ENCODE measurements at regions not wholly inside any gene's neighbourhood (a gene's known extent, or its start where the extent isn't known, plus 50 kb on each side); places are given as distances from the start of the nearest gene placed in this dataset.
"Not testable (repeated sequence)": the region's sequence is repeated elsewhere in the genome, so short reads cannot be mapped to it uniquely, and the experiment has no call there.

GRCh38 chrX:73390628-73391567 is 56.0 kb upstream of the CDX4 start:
- ATAC-seq (ENCODE audit: low FRiP score) = no peak
- intact Hi-C loops (cut with DNase I) = no loop called here

GRCh38 chrX:73366696-73367095 is 80.2 kb upstream of the CDX4 start:
- Histone ChIP-seq H3K9me3 (ENCODE audit: control insufficient read depth, low read length) (no peaks in the 10 kb centered on the region), H3K27ac (ENCODE audit: low read depth in 1 of 2, low read length in 2 of 2) (no peak overlapping the region), H3K4me3 (ENCODE audit: low read length in 2 of 2) (no peak overlapping the region), H3K27me3 (ENCODE audit: control insufficient read depth in 1 of 2, insufficient read depth in 2 of 2, low read length in 1 of 2) (no peaks in the 10 kb centered on the region), H3K36me3 (ENCODE audit: control insufficient read depth in 1 of 2, insufficient read depth in 2 of 2, low read length in 1 of 2) (no peaks in the 10 kb centered on the region), H3K4me1 (ENCODE audit: control insufficient read depth in 1 of 2, insufficient read depth in 2 of 2, low read length in 2 of 2) (no peaks in the 10 kb centered on the region)
- DNase-seq = no peak
- ATAC-seq (ENCODE audit: low FRiP score) = no peak
- intact Hi-C loops (cut with DNase I) = no loop called here
- WGBS, 2 donors = 67 to 71% methylated on average over 1 of the region's 1 CpG

More at GRCh38 chrX:73390628-73391567, 56.0 kb upstream of the CDX4 start:
- DNase-seq = no peak
- 73 to 76% methylated on average over 5 of the region's 5 CpGs for WGBS, 2 donors
- no peaks in the 10 kb centered on the region for H3K9me3 ChIP-seq (ENCODE audit: control insufficient read depth, low read length)
- H3K36me3 ChIP-seq (ENCODE audit: control insufficient read depth in 1 of 2, insufficient read depth in 2 of 2, low read length in 1 of 2) = no peaks in the 10 kb centered on the region
- no peaks in the 10 kb centered on the region for H3K27me3 ChIP-seq (ENCODE audit: control insufficient read depth in 1 of 2, insufficient read depth in 2 of 2, low read length in 1 of 2)
- H3K4me1 ChIP-seq (ENCODE audit: control insufficient read depth in 1 of 2, insufficient read depth in 2 of 2, low read length in 2 of 2) = no peaks in the 10 kb centered on the region
- no peak overlapping the region for H3K4me3 ChIP-seq (ENCODE audit: low read length in 2 of 2)
- no peak overlapping the region for H3K27ac ChIP-seq (ENCODE audit: low read depth in 1 of 2, low read length in 2 of 2)

DNA sequence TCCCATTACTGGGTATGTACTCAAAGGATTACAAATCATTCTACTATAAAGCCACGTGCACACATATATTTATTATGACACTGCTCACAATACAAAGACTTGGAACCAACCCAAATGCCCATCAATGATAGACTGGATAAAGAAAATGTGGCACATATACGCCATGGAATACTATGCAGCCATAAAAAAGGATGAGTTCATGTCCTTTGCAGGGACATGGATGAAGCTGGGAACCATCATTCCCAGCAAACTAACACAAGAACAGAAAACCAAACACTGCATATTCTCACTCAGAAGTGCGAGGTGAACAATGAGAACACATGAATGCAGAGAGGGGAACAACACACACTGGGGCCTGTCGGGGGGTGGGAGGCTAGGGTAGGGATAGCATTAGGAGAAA is 89.6 kb upstream of the CDX4 start:
- H3K27ac ChIP-seq (ENCODE audit: low read depth in 1 of 2, low read length in 2 of 2); H3K27me3 ChIP-seq (ENCODE audit: control insufficient read depth in 1 of 2, insufficient read depth in 2 of 2, low read length in 1 of 2); H3K4me3 ChIP-seq (ENCODE audit: low read length in 2 of 2); intact Hi-C loops (cut with DNase I); ATAC-seq (ENCODE audit: low FRiP score); H3K36me3 ChIP-seq (ENCODE audit: control insufficient read depth in 1 of 2, insufficient read depth in 2 of 2, low read length in 1 of 2); H3K4me1 ChIP-seq (ENCODE audit: control insufficient read depth in 1 of 2, insufficient read depth in 2 of 2, low read length in 2 of 2); H3K9me3 ChIP-seq (ENCODE audit: control insufficient read depth, low read length); DNase-seq: not testable (repeated sequence)
- whole genome bisulfite sequencing, 2 donors = 80 to 88% methylated on average over 4 of the region's 4 CpGs

GRCh38 chrX:73348977-73349376 is 97.9 kb upstream of the CDX4 start:
- intact Hi-C loops (cut with DNase I) = no loop called here
- WGBS, 2 donors = 65 to 72% methylated on average over 1 of the region's 1 CpG
- Histone ChIP-seq H3K9me3 (ENCODE audit: control insufficient read depth, low read length) (no peaks in the 10 kb centered on the region), H3K27ac (ENCODE audit: low read depth in 1 of 2, low read length in 2 of 2) (no peak overlapping the region), H3K36me3 (ENCODE audit: control insufficient read depth in 1 of 2, insufficient read depth in 2 of 2, low read length in 1 of 2) (no peaks in the 10 kb centered on the region), H3K4me3 (ENCODE audit: low read length in 2 of 2) (no peak overlapping the region), H3K27me3 (ENCODE audit: control insufficient read depth in 1 of 2, insufficient read depth in 2 of 2, low read length in 1 of 2) (no peaks in the 10 kb centered on the region), H3K4me1 (ENCODE audit: control insufficient read depth in 1 of 2, insufficient read depth in 2 of 2, low read length in 2 of 2) (no peaks in the 10 kb centered on the region)
- ATAC-seq (ENCODE audit: low FRiP score) (no peak), DNase-seq (no peak)

DNA sequence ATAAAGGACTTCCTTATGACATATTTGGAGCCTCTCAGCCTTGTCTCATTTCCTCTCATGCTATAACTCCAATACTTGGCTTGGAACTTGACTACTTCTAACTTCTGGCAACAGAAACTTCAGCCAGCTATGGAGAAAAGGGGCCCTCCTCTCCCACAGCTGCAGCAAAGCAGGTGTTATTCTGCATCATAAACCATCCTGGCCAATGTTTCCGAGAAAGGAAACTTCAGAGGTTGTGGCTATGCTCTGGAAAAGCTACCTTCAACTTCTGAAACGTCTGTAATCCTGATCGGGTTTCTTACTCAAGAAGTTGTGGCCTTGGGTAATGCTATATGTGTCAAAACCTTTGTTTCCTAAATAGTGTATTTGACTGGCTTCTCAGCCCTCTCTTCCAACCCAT is 109.5 kb upstream of the CDX4 start:
- Histone ChIP-seq H3K27ac (ENCODE audit: low read depth in 1 of 2, low read length in 2 of 2) (no peak overlapping the region), H3K4me3 (ENCODE audit: low read length in 2 of 2) (no peak overlapping the region), H3K36me3 (ENCODE audit: control insufficient read depth in 1 of 2, insufficient read depth in 2 of 2, low read length in 1 of 2) (no peaks in the 10 kb centered on the region), H3K4me1 (ENCODE audit: control insufficient read depth in 1 of 2, insufficient read depth in 2 of 2, low read length in 2 of 2) (no peaks in the 10 kb centered on the region), H3K9me3 (ENCODE audit: control insufficient read depth, low read length) (no peaks in the 10 kb centered on the region), H3K27me3 (ENCODE audit: control insufficient read depth in 1 of 2, insufficient read depth in 2 of 2, low read length in 1 of 2) (no peaks in the 10 kb centered on the region)
- ATAC-seq (ENCODE audit: low FRiP score) (no peak), DNase-seq (no peak)
- intact Hi-C loops (cut with DNase I) = no loop called here
- WGBS, 2 donors = 43 to 50% methylated on average over 3 of the region's 3 CpGs

GRCh38 chrX:73289039-73289438 is 74.4 kb upstream of the NAP1L2 start:
- no peaks in the 10 kb centered on the region for H3K36me3 ChIP-seq (ENCODE audit: control insufficient read depth in 1 of 2, insufficient read depth in 2 of 2, low read length in 1 of 2)
- intact Hi-C loops (cut with DNase I) = no loop called here
- no peaks in the 10 kb centered on the region for H3K9me3 ChIP-seq (ENCODE audit: control insufficient read depth, low read length)
- no peak for DNase-seq
- no peak overlapping the region for H3K27ac ChIP-seq (ENCODE audit: low read depth in 1 of 2, low read length in 2 of 2)
- H3K4me1 ChIP-seq (ENCODE audit: control insufficient read depth in 1 of 2, insufficient read depth in 2 of 2, low read length in 2 of 2) = no peaks in the 10 kb centered on the region
- H3K4me3 ChIP-seq (ENCODE audit: low read length in 2 of 2) = no peak overlapping the region
- H3K27me3 ChIP-seq (ENCODE audit: control insufficient read depth in 1 of 2, insufficient read depth in 2 of 2, low read length in 1 of 2) = no peaks in the 10 kb centered on the region
- ATAC-seq (ENCODE audit: low FRiP score) = no peak
- WGBS, 2 donors = 39 to 72% methylated on average over 7 of the region's 7 CpGs

- Histone ChIP-seq H3K4me1 (ENCODE audit: control insufficient read depth in 1 of 2, insufficient read depth in 2 of 2, low read length in 2 of 2) (no peaks in the 10 kb centered on the region), H3K27me3 (ENCODE audit: control insufficient read depth in 1 of 2, insufficient read depth in 2 of 2, low read length in 1 of 2) (no peaks in the 10 kb centered on the region), H3K9me3 (ENCODE audit: control insufficient read depth, low read length) (no peaks in the 10 kb centered on the region), H3K36me3 (ENCODE audit: control insufficient read depth in 1 of 2, insufficient read depth in 2 of 2, low read length in 1 of 2) (no peaks in the 10 kb centered on the region), H3K4me3 (ENCODE audit: low read length in 2 of 2) (no peak overlapping the region), H3K27ac (ENCODE audit: low read depth in 1 of 2, low read length in 2 of 2) (no peak overlapping the region)
- ATAC-seq (ENCODE audit: low FRiP score) = no peak
- no peak for DNase-seq
- 77 to 78% methylated on average over 2 of the region's 2 CpGs for WGBS, 2 donors
- intact Hi-C loops (cut with DNase I) = no loop called here
These were observed 56.1 kb upstream of the NAP1L2 start for GRCh38 chrX:73270753-73271152.

DNA sequence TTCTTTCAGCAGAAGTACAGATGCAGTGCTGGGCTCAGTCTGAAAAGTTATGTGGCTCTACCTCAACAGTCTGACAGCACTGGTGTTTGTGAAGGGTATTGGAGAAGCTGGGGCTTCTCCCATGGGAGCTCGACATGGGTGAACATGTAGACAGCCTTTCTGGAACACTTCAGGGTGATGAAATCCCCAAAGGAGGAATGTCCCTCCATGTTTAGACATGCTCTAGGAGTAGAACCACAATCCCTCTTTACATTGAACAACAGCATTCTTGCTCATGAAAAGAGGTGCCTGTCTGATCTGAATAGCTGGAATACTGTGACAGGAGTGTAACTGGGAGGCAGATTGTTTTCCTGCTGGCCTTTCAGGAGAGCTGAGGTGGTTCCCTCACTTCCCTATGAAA is 53.8 kb upstream of the NAP1L2 start:
- no peaks in the 10 kb centered on the region for H3K27me3 ChIP-seq (ENCODE audit: control insufficient read depth in 1 of 2, insufficient read depth in 2 of 2, low read length in 1 of 2)
- H3K9me3 ChIP-seq (ENCODE audit: control insufficient read depth, low read length) = no peaks in the 10 kb centered on the region
- H3K4me1 ChIP-seq (ENCODE audit: control insufficient read depth in 1 of 2, insufficient read depth in 2 of 2, low read length in 2 of 2) = no peaks in the 10 kb centered on the region
- WGBS, 2 donors = 52 to 72% methylated on average over 1 of the region's 1 CpG
- ATAC-seq (ENCODE audit: low FRiP score) = no peak
- H3K27ac ChIP-seq (ENCODE audit: low read depth in 1 of 2, low read length in 2 of 2) = no peak overlapping the region
- DNase-seq = no peak
- H3K36me3 ChIP-seq (ENCODE audit: control insufficient read depth in 1 of 2, insufficient read depth in 2 of 2, low read length in 1 of 2) = no peaks in the 10 kb centered on the region
- no peak overlapping the region for H3K4me3 ChIP-seq (ENCODE audit: low read length in 2 of 2)
- intact Hi-C loops (cut with DNase I) = no loop called here

DNA sequence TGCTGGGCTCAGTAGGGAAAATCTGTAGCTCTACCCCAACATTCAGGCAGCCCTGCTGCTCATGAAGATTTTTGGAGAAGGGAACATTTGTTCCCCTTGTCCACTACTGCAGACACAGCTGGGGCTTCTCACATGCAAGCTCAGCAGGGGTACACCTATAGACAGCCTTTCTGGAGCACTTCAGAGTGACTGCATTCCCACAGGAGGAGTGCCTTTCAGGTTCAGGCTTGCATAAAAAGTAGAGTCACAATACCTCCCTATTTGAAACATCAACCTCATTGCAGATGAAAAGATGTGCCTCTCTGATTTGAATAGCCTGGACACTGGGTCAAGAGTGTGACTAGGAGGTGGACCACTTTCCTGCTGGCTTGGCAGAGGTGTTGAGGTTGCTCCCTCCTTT is 53.3 kb upstream of the NAP1L2 start:
- H3K4me1 ChIP-seq (ENCODE audit: control insufficient read depth in 1 of 2, insufficient read depth in 2 of 2, low read length in 2 of 2) = no peaks in the 10 kb centered on the region
- intact Hi-C loops (cut with DNase I) = no loop called here
- no peaks in the 10 kb centered on the region for H3K9me3 ChIP-seq (ENCODE audit: control insufficient read depth, low read length)
- ATAC-seq (ENCODE audit: low FRiP score) = no peak
- H3K4me3 ChIP-seq (ENCODE audit: low read length in 2 of 2) = no peak overlapping the region
- DNase-seq = no peak
- H3K27ac ChIP-seq (ENCODE audit: low read depth in 1 of 2, low read length in 2 of 2) = no peak overlapping the region
- no peaks in the 10 kb centered on the region for H3K27me3 ChIP-seq (ENCODE audit: control insufficient read depth in 1 of 2, insufficient read depth in 2 of 2, low read length in 1 of 2)
- no peaks in the 10 kb centered on the region for H3K36me3 ChIP-seq (ENCODE audit: control insufficient read depth in 1 of 2, insufficient read depth in 2 of 2, low read length in 1 of 2)
